Tibial nerve (tissue), 3 donors: ENCODE measurements at regions not wholly inside any gene's neighbourhood (a gene's known extent, or its start where the extent isn't known, plus 50 kb on each side); places are given as distances from the start of the nearest gene placed in this dataset.

Experiments used
- POLR2A ChIP-seq, 2 donors: fragments of 450-650 bp; IDR thresholded peaks; one replicate each; pipeline ENCODE4 v1.6.1; 2017; ENCODE audit warnings: antibody characterized with exemption in 2 of 2, mild to moderate bottlenecking in 2 of 2, moderate library complexity in 2 of 2
- TF ChIP-seq, protein P1 (sequence below), 5 experiments: fragments of 200-600 bp in 3 of 5; fragments of 450-650 bp in 2 of 5; sonication (generic) in 3 of 5; IDR thresholded peaks; one replicate each; pipeline ENCODE4 v1.5.1; 2016 to 2019; ENCODE audit warnings: antibody characterized with exemption in 5 of 5, mild to moderate bottlenecking in 3 of 5, moderate library complexity in 2 of 5

DNA sequence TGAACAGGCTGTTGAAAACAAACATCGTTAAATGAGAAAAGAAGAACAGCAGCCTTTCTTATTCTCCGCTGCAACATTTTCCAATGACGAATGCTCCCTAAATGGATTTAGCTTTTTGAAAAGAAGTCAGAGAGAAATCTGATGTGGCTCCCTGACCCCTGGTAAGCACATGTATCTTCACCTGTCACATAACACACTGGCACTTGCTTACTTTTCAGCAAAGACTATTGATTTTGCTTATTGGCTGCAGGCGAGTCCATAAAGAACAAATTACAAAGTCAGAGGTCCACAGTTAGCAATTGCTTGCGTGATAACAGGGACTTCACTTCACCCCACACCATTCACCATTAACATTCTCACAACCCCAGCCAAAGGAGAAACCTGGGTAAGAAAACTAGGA lies 362.8 kb downstream of the GPATCH2 start:
- TF ChIP-seq POLR2A (IDR thresholded peaks at IDR 0.05) = no peak
- TF ChIP-seq, protein P1, sequence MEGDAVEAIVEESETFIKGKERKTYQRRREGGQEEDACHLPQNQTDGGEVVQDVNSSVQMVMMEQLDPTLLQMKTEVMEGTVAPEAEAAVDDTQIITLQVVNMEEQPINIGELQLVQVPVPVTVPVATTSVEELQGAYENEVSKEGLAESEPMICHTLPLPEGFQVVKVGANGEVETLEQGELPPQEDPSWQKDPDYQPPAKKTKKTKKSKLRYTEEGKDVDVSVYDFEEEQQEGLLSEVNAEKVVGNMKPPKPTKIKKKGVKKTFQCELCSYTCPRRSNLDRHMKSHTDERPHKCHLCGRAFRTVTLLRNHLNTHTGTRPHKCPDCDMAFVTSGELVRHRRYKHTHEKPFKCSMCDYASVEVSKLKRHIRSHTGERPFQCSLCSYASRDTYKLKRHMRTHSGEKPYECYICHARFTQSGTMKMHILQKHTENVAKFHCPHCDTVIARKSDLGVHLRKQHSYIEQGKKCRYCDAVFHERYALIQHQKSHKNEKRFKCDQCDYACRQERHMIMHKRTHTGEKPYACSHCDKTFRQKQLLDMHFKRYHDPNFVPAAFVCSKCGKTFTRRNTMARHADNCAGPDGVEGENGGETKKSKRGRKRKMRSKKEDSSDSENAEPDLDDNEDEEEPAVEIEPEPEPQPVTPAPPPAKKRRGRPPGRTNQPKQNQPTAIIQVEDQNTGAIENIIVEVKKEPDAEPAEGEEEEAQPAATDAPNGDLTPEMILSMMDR (IDR thresholded peaks at IDR 0.05) = no peak
